NB4 (cell line): ENCODE measurements at regions not wholly inside any gene's neighbourhood (a gene's known extent, or its start where the extent isn't known, plus 50 kb on each side); places are given as distances from the start of the nearest gene placed in this dataset.

ENCODE experiments used
- DNase-seq: peaks from one replicate; pipeline ENCODE4 v3.0.0; 2010; ENCODE audit warnings: low read depth
- H3K4me3 ChIP-seq: one replicate; pipeline ENCODE4 v1.5.1; 2011; ENCODE audit warnings: mild to moderate bottlenecking, low read depth, low read length, moderate library complexity
- CTCF ChIP-seq: IDR thresholded peaks from one replicate; pipeline ENCODE4 v1.5.1; 2012; ENCODE audit warnings: low read depth, low read length
- MAX ChIP-seq: IDR thresholded peaks from 2 replicates; pipeline ENCODE4 v1.6.1; 2011; ENCODE audit warnings: low read depth, low read length
- MYC ChIP-seq: IDR thresholded peaks from 2 replicates; pipeline ENCODE4 v1.6.1; 2011; ENCODE audit warnings: low read depth, low read length
- POLR2A ChIP-seq: IDR thresholded peaks from 2 replicates; pipeline ENCODE4 v1.6.1; 2011; ENCODE audit warnings: mild to moderate bottlenecking; ENCODE audit not compliant: insufficient read length; ENCODE audit errors: extremely low read depth

GRCh38 chr2:167861574-167862193, 385.7 kb downstream of the STK39 start:
- no peak overlapping the region for H3K4me3 ChIP-seq
- TF ChIP-seq CTCF (no peak), POLR2A (no peak), MAX (no peak), MYC (no peak)
- no peak for DNase-seq

- H3K4me3 ChIP-seq = no peak overlapping the region
- DNase-seq = no peak
- TF ChIP-seq MYC = no peak
- TF ChIP-seq CTCF = no peak
- no peak for TF ChIP-seq POLR2A
Observed at GRCh38 chr2:167860082-167860481, 387.3 kb downstream of the STK39 start.

GRCh38 chr2:167859676-167860075, 387.7 kb downstream of the STK39 start:
- DNase-seq = no peak
- H3K4me3 ChIP-seq = no peak overlapping the region
- TF ChIP-seq POLR2A (no peak), CTCF (no peak)

- DNase-seq = no peak
- no peak for TF ChIP-seq POLR2A
- TF ChIP-seq CTCF = no peak
- no peak for TF ChIP-seq MYC
- TF ChIP-seq MAX = no peak
- no peak overlapping the region for H3K4me3 ChIP-seq
Observed at GRCh38 chr2:167858086-167858485, 389.3 kb downstream of the STK39 start.

- TF ChIP-seq POLR2A = no peak
- no peak for TF ChIP-seq MYC
- TF ChIP-seq MAX = no peak
- TF ChIP-seq CTCF = no peak
- no peak overlapping the region for H3K4me3 ChIP-seq
- no peak for DNase-seq
Observed at GRCh38 chr2:167857416-167857815, 390.0 kb downstream of the STK39 start.

GRCh38 chr2:167856190-167856589, 391.2 kb downstream of the STK39 start:
- no peak overlapping the region for H3K4me3 ChIP-seq
- TF ChIP-seq CTCF (no peak), MAX (no peak), POLR2A (no peak), MYC (no peak)
- DNase-seq = no peak
